ENCODE measurements at regions not wholly inside any gene's neighbourhood (a gene's known extent, or its start where the extent isn't known, plus 50 kb on each side); places are given as distances from the start of the nearest gene placed in this dataset.

- no peak for TF ChIP-seq YY1 (IDR thresholded peaks at IDR 0.05; ENCODE audit: insufficient read depth, insufficient read length)
- no peak for TF ChIP-seq ZNF274 (IDR thresholded peaks at IDR 0.05; ENCODE audit: low read depth, low read length)
- TF ChIP-seq SUZ12 (IDR thresholded peaks at IDR 0.05; ENCODE audit: extremely low read depth, insufficient read depth, insufficient read length), result no peak
- Histone ChIP-seq H3K27me3 (ENCODE audit: insufficient read depth, insufficient read length) (no peaks in the 10 kb centered on the region), H3K4me1 (ENCODE audit: insufficient read depth, insufficient read length) (no peaks in the 10 kb centered on the region), H3K36me3 (ENCODE audit: insufficient read depth, insufficient read length, low read length) (no peaks in the 10 kb centered on the region), H3K9me3 (ENCODE audit: insufficient read depth, low read length) (no peaks in the 10 kb centered on the region), H3K9ac (ENCODE audit: insufficient read length, low read depth) (no peak overlapping the region), H3K4me3 (ENCODE audit: insufficient read length, low read depth) (no peak overlapping the region)
- DNase-seq (ENCODE audit: low read depth, low spot score), result no peak
Measured at GRCh38 chr12:92404921-92405320, 259.3 kb upstream of the BTG1 start.

GRCh38 chr12:92404259-92404894, 258.7 kb upstream of the BTG1 start:
- H3K4me1 ChIP-seq (ENCODE audit: insufficient read depth, insufficient read length), result no peaks in the 10 kb centered on the region
- H3K36me3 ChIP-seq (ENCODE audit: insufficient read depth, insufficient read length, low read length), result no peaks in the 10 kb centered on the region
- H3K9me3 ChIP-seq (ENCODE audit: insufficient read depth, low read length), result no peaks in the 10 kb centered on the region
- no peak for DNase-seq (ENCODE audit: low read depth, low spot score)
- TF ChIP-seq ZNF274 (IDR thresholded peaks at IDR 0.05; ENCODE audit: low read depth, low read length), result no peak
- TF ChIP-seq YY1 (IDR thresholded peaks at IDR 0.05; ENCODE audit: insufficient read depth, insufficient read length), result no peak
- TF ChIP-seq SUZ12 (IDR thresholded peaks at IDR 0.05; ENCODE audit: extremely low read depth, insufficient read depth, insufficient read length), result no peak
- H3K4me3 ChIP-seq (ENCODE audit: insufficient read length, low read depth), result no peak overlapping the region
- H3K27me3 ChIP-seq (ENCODE audit: insufficient read depth, insufficient read length), result no peaks in the 10 kb centered on the region
- H3K9ac ChIP-seq (ENCODE audit: insufficient read length, low read depth), result no peak overlapping the region

DNA sequence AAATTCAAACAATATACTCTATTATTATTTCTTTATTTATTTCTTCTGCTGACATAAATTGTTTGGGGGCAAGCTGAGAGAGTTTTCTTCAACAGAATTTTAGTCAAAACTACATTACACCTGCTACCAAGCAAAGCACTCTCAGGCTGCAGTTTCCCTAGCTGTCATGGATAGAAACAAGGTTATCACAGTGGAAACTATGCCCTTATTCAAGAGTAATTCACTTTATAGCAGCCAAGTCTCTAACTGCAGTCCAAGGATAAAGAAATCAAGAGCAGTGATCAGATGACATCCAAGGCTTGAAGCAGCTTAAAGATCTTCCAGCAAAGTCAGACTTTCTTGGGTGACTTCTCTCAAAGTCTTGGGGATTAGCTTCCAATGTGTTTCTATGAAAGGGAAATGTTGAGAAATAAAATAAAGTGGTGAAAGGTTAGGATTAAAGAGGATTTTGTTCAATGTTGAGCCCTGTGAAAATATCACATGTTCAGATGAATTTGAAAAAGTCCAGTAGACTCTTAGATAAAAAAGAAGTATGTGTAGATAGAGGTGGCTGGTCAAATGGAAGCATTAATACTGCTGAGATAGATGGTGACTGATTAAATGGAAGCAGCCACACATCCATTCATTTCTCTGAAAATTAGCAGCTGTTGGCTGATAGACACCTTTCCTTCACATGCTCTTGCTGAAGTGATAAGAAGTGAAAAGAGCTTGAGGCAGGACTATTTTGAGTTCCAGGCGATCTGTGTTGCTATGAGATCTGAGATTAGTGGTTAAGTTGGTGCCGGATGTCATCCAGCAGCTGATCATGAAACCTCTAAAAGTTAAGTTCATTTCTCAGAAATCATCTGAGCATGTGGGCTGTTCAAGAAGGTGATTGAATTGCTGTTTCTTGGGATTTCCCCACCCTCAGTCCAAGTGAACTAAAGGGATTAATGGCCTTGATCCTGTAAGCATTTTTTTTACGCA, 257.8 kb upstream of the BTG1 start:
- Histone ChIP-seq H3K4me3 (ENCODE audit: insufficient read length, low read depth) (no peak overlapping the region), H3K36me3 (ENCODE audit: insufficient read depth, insufficient read length, low read length) (no peaks in the 10 kb centered on the region), H3K27me3 (ENCODE audit: insufficient read depth, insufficient read length) (no peaks in the 10 kb centered on the region), H3K4me1 (ENCODE audit: insufficient read depth, insufficient read length) (no peaks in the 10 kb centered on the region), H3K9me3 (ENCODE audit: insufficient read depth, low read length) (no peaks in the 10 kb centered on the region), H3K9ac (ENCODE audit: insufficient read length, low read depth) (no peak overlapping the region)
- DNase-seq (ENCODE audit: low read depth, low spot score), result no peak
- TF ChIP-seq YY1 (IDR thresholded peaks at IDR 0.05; ENCODE audit: insufficient read depth, insufficient read length) (no peak), SUZ12 (IDR thresholded peaks at IDR 0.05; ENCODE audit: extremely low read depth, insufficient read depth, insufficient read length) (no peak), ZNF274 (IDR thresholded peaks at IDR 0.05; ENCODE audit: low read depth, low read length) (no peak)

GRCh38 chr12:92402415-92402814, 256.8 kb upstream of the BTG1 start:
- no peaks in the 10 kb centered on the region for H3K4me1 ChIP-seq (ENCODE audit: insufficient read depth, insufficient read length)

GRCh38 chr12:92400006-92400405, 254.4 kb upstream of the BTG1 start:
- H3K27me3 ChIP-seq (ENCODE audit: insufficient read depth, insufficient read length), result no peaks in the 10 kb centered on the region
- H3K36me3 ChIP-seq (ENCODE audit: insufficient read depth, insufficient read length, low read length), result no peaks in the 10 kb centered on the region
- H3K4me1 ChIP-seq (ENCODE audit: insufficient read depth, insufficient read length), result no peaks in the 10 kb centered on the region
- DNase-seq (ENCODE audit: low read depth, low spot score), result no peak
- no peak overlapping the region for H3K4me3 ChIP-seq (ENCODE audit: insufficient read length, low read depth)
- 0 out of 2 replicates have a peak, but pooled peaks cover 3% of the 10 kb centered on the region for H3K9me3 ChIP-seq (ENCODE audit: insufficient read depth, low read length)
- TF ChIP-seq ZNF274 (IDR thresholded peaks at IDR 0.05; ENCODE audit: low read depth, low read length) (no peak), SUZ12 (IDR thresholded peaks at IDR 0.05; ENCODE audit: extremely low read depth, insufficient read depth, insufficient read length) (no peak), YY1 (IDR thresholded peaks at IDR 0.05; ENCODE audit: insufficient read depth, insufficient read length) (no peak)
- no peak overlapping the region for H3K9ac ChIP-seq (ENCODE audit: insufficient read length, low read depth)

More at GRCh38 chr12:92402415-92402814, 256.8 kb upstream of the BTG1 start:
- no peak for DNase-seq (ENCODE audit: low read depth, low spot score)
- Histone ChIP-seq H3K4me3 (ENCODE audit: insufficient read length, low read depth) (no peak overlapping the region), H3K27me3 (ENCODE audit: insufficient read depth, insufficient read length) (no peaks in the 10 kb centered on the region), H3K9me3 (ENCODE audit: insufficient read depth, low read length) (no peaks in the 10 kb centered on the region), H3K9ac (ENCODE audit: insufficient read length, low read depth) (no peak overlapping the region), H3K36me3 (ENCODE audit: insufficient read depth, insufficient read length, low read length) (no peaks in the 10 kb centered on the region)
- TF ChIP-seq YY1 (IDR thresholded peaks at IDR 0.05; ENCODE audit: insufficient read depth, insufficient read length) (no peak), SUZ12 (IDR thresholded peaks at IDR 0.05; ENCODE audit: extremely low read depth, insufficient read depth, insufficient read length) (no peak), ZNF274 (IDR thresholded peaks at IDR 0.05; ENCODE audit: low read depth, low read length) (no peak)

DNA sequence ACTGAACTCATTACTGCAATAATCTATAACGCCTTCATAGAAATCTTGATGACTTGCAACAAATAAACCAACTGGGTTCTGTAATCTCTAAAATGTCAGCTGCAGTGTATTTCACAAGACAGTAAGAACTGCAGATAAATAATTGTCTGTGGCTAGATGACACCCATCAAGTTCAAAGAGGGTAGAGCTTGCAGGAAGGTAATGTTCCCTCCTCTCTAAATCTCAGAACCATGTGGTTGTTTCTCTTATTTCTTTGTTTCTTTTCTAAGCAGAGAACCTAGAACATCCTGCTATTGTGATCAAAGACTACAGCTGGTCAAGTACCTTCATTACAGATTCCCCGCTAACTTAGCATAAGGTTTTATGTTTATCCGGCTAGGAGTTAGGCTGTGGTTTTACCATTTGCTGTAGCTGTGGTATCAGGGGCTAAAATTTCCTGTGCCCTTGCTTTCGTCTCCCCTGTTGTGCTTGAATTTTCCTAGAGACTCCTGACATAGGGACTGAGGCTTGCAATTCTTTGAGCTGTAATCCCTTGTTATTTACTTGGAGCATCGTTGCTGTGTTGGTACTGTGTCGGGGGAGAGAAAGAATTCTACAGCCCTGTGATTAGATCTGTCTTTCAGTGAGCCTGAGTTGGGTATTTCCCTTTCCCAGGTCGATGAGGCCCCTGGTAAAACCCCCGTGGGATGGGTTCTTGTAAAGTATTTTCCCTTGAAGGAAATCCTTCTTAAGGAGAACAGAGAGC, 253.1 kb upstream of the BTG1 start:
- DNase-seq (ENCODE audit: low read depth, low spot score), result peak; percentile 5
- Histone ChIP-seq H3K36me3 (ENCODE audit: insufficient read depth, insufficient read length, low read length) (no peaks in the 10 kb centered on the region), H3K4me3 (ENCODE audit: insufficient read length, low read depth) (no peak overlapping the region), H3K4me1 (ENCODE audit: insufficient read depth, insufficient read length) (no peaks in the 10 kb centered on the region), H3K9ac (ENCODE audit: insufficient read length, low read depth) (no peak overlapping the region), H3K9me3 (ENCODE audit: insufficient read depth, low read length) (peaks cover 15% of the 10 kb centered on the region), H3K27me3 (ENCODE audit: insufficient read depth, insufficient read length) (no peaks in the 10 kb centered on the region)
- TF ChIP-seq YY1 (IDR thresholded peaks at IDR 0.05; ENCODE audit: insufficient read depth, insufficient read length), result no peak
- TF ChIP-seq SUZ12 (IDR thresholded peaks at IDR 0.05; ENCODE audit: extremely low read depth, insufficient read depth, insufficient read length), result no peak
- no peak for TF ChIP-seq ZNF274 (IDR thresholded peaks at IDR 0.05; ENCODE audit: low read depth, low read length)
